Left cardiac atrium (tissue), 4 donors: ENCODE measurements at regions not wholly inside any gene's neighbourhood (a gene's known extent, or its start where the extent isn't known, plus 50 kb on each side); places are given as distances from the start of the nearest gene placed in this dataset.

Source experiments
- ATAC-seq, 2 donors: fragments of 200-7000 bp; cut with Tn5 transposase; one replicate each; pipeline ENCODE4 v1.9.1; 2020; ENCODE audit warnings: mild to moderate bottlenecking in 2 of 2, moderate library complexity in 2 of 2
- DNase-seq: peaks from one replicate; pipeline ENCODE4 v3.0.0-alpha.2; 2020
- intact Hi-C, 2 donors: fragments of 100-400 bp; cut with DNase I; formaldehyde crosslinking; loops; one replicate each; pipeline versions ENCODE4 v1.14.1 to v1.15.1; 2022 to 2023
- donor health status: DM: no; HTN: yes; CAD: no.
- donor health status: DM: no; HTN: yes; CAD: no; lungs with severe emphysema.
- donor health status: DM: yes; HTN: yes; CAD: no.
- donor health status: Dilated cardiomyopathy.

GRCh38 chr2:150008901-150009300 lies 421.3 kb upstream of the MMADHC start:
- DNase-seq (no peak), ATAC-seq (no peak)
- intact Hi-C loops: no loop called here

- DNase-seq (no peak), ATAC-seq (no peak)
- intact Hi-C loops: no loop called here
Measured at GRCh38 chr2:150007815-150008430, 420.3 kb upstream of the MMADHC start.

GRCh38 chr2:150006591-150006990 lies 419.0 kb upstream of the MMADHC start:
- ATAC-seq: no peak
- no peak for DNase-seq
- intact Hi-C loops: no loop called here

- intact Hi-C loops: no loop called here
- DNase-seq (no peak), ATAC-seq (no peak)
Measured at GRCh38 chr2:150003544-150003943, 416.0 kb upstream of the MMADHC start.

- no peak for DNase-seq
- no peak for ATAC-seq
- intact Hi-C loops: no loop called here
Measured at GRCh38 chr2:150001788-150002187, 414.2 kb upstream of the MMADHC start.

- intact Hi-C loops: no loop called here
- DNase-seq: no peak
- no peak for ATAC-seq
Measured at GRCh38 chr2:149996901-149997300, 409.3 kb upstream of the MMADHC start.

GRCh38 chr2:149994057-149994728 lies 406.6 kb upstream of the MMADHC start:
- ATAC-seq (no peak), DNase-seq (no peak)
- intact Hi-C loops: no loop called here

GRCh38 chr2:149993316-149993715 lies 405.7 kb upstream of the MMADHC start:
- no peak for DNase-seq
- ATAC-seq: peak in 1 of 2 donors; percentile 57
- intact Hi-C loops: no loop called here

- intact Hi-C loops: no loop called here
- no peak for DNase-seq
- no peak for ATAC-seq
Measured at GRCh38 chr2:149991576-149991975, 404.0 kb upstream of the MMADHC start.

GRCh38 chr2:149990965-149991364 lies 403.4 kb upstream of the MMADHC start:
- intact Hi-C loops: no loop called here
- ATAC-seq (no peak), DNase-seq (no peak)

- no peak for DNase-seq
- ATAC-seq: peak in 1 of 2 donors; percentile 27
- intact Hi-C loops: no loop called here
Measured at GRCh38 chr2:149989447-149990063, 402.0 kb upstream of the MMADHC start.

GRCh38 chr2:149988361-149988760 lies 400.8 kb upstream of the MMADHC start:
- ATAC-seq (no peak), DNase-seq (no peak)

GRCh38 chr2:149986861-149987260 lies 399.3 kb upstream of the MMADHC start:
- DNase-seq (no peak), ATAC-seq (no peak)
- intact Hi-C loops: no loop called here

More at GRCh38 chr2:149988361-149988760, 400.8 kb upstream of the MMADHC start:
- intact Hi-C loops: no loop called here

- intact Hi-C loops: no loop called here
- DNase-seq (no peak), ATAC-seq (no peak)
Measured at GRCh38 chr2:149984311-149984710, 396.7 kb upstream of the MMADHC start.

GRCh38 chr2:149972066-149972465 lies 384.5 kb upstream of the MMADHC start:
- ATAC-seq (peak in 1 of 2 donors; percentile 58), DNase-seq (no peak)
- intact Hi-C loops: no loop called here

GRCh38 chr2:149954981-149955600 lies 367.5 kb upstream of the MMADHC start:
- intact Hi-C loops: no loop called here
- ATAC-seq (no peak), DNase-seq (no peak)

GRCh38 chr2:149953627-149954026 lies 366.1 kb upstream of the MMADHC start:
- DNase-seq: no peak
- ATAC-seq: no peak
- intact Hi-C loops: no loop called here

- DNase-seq: no peak
- intact Hi-C loops: no loop called here
- ATAC-seq: no peak
Measured at GRCh38 chr2:149931486-149931885, 343.9 kb upstream of the MMADHC start.

- DNase-seq (no peak), ATAC-seq (no peak)
- intact Hi-C loops: no loop called here
Measured at GRCh38 chr2:149928011-149928410, 340.4 kb upstream of the MMADHC start.

- DNase-seq: no peak
- ATAC-seq: no peak
- intact Hi-C loops: no loop called here
Measured at GRCh38 chr2:149926149-149926548, 338.6 kb upstream of the MMADHC start.
